Activated CD4-positive, alpha-beta T cell treated with anti-CD3 and anti-CD28 coated beads for 36 hours (primary cell): ENCODE measurements at regions not wholly inside any gene's neighbourhood (a gene's known extent, or its start where the extent isn't known, plus 50 kb on each side); places are given as distances from the start of the nearest gene placed in this dataset.
"Not testable (repeated sequence)": the region's sequence is repeated elsewhere in the genome, so short reads cannot be mapped to it uniquely, and the experiment has no call there.

ENCODE experiments used
- ATAC-seq: fragments of 200-7000 bp; cut with Tn5 transposase; one replicate; pipeline ENCODE4 v1.10.0; 2021; ENCODE audit warnings: mild to moderate bottlenecking, moderate library complexity
- CTCF ChIA-PET: fragments of 350-600 bp; sonication (Branson Sonifier 250); formaldehyde crosslinking; loops from one replicate; lab custom pipeline; 2021; ENCODE audit warnings: antibody characterized with exemption; lab: Charles Lee
- POLR2A ChIA-PET: fragments of 350-600 bp; sonication (Branson Sonifier 250); formaldehyde crosslinking; loops from one replicate; lab custom pipeline; 2021; ENCODE audit warnings: antibody characterized with exemption, inconsistent platforms; lab: Charles Lee
- DNase-seq: peaks from one replicate; pipeline ENCODE4 v3.0.0-alpha.2; 2020
- H3K27ac Mint-ChIP-seq: one replicate; pipeline ENCODE4 v1.8.0; 2021; ENCODE audit warnings: mixed read lengths
- H3K27me3 Mint-ChIP-seq: one replicate; pipeline ENCODE4 v1.8.0; 2021; ENCODE audit warnings: mixed read lengths
- H3K36me3 Mint-ChIP-seq: one replicate; pipeline ENCODE4 v1.8.0; 2021; ENCODE audit warnings: low read depth, mixed read lengths
- H3K4me1 Mint-ChIP-seq: one replicate; pipeline ENCODE4 v1.8.0; 2021; ENCODE audit warnings: mixed read lengths
- H3K4me3 Mint-ChIP-seq: one replicate; pipeline ENCODE4 v1.8.0; 2021; ENCODE audit warnings: mild to moderate bottlenecking, moderate library complexity, mixed read lengths
- H3K9me3 Mint-ChIP-seq: one replicate; pipeline ENCODE4 v1.8.0; 2021; ENCODE audit warnings: low read depth, mixed read lengths
- intact Hi-C, 2 experiments: fragments of 100-400 bp; cut with DNase I in 1 of 2; cut with micrococcal nuclease in 1 of 2; formaldehyde crosslinking; loops; one replicate each; pipeline versions ENCODE4 v1.14.2 to v1.15.1; 2022 to 2024; cut with DNase I, micrococcal nuclease

GRCh38 chr7:64469673-64470072 is 93.2 kb downstream of the ZNF680 start:
- Mint-ChIP-seq H3K36me3 (peaks cover 1% of the 10 kb centered on the region), H3K27me3 (peaks cover 2% of the 10 kb centered on the region), H3K4me1 (no peaks in the 10 kb centered on the region), H3K4me3 (no peak overlapping the region), H3K9me3 (peaks cover 18% of the 10 kb centered on the region), H3K27ac (no peak overlapping the region)
- CTCF ChIA-PET: no interaction called here
- DNase-seq (no peak), ATAC-seq (no peak)
- intact Hi-C loops: no loop called here
- POLR2A ChIA-PET: no interaction called here

DNA sequence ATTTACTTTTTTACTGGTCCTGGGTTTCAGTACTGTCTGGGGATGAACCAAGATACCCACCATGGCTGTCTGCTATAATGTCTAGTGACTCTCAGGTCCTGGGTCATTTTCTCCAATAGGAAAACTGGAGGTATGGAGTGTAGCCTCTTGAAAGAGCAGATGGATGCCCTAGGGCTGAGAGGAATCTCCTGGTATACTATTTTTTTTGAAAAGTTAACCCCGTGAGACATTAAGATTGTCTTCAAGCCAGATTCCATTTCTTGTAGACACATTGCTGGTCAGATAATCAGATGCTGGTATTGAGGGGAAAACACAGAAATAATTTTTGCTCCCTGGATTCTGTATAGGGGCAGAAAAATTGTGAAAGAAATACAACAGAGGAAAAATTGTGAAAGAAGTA is 97.3 kb downstream of the ZNF680 start:
- no peak overlapping the region for H3K27ac Mint-ChIP-seq
- ChIA-PET CTCF (no interaction called here), POLR2A (no interaction called here)
- peaks cover 3% of the 10 kb centered on the region for H3K36me3 Mint-ChIP-seq
- peaks cover 20% of the 10 kb centered on the region for H3K9me3 Mint-ChIP-seq
- no peak overlapping the region for H3K4me3 Mint-ChIP-seq
- peaks cover 5% of the 10 kb centered on the region for H3K27me3 Mint-ChIP-seq
- H3K4me1 Mint-ChIP-seq: no peaks in the 10 kb centered on the region
- intact Hi-C loops: no loop called here
- no peak for DNase-seq
- no peak for ATAC-seq

DNA sequence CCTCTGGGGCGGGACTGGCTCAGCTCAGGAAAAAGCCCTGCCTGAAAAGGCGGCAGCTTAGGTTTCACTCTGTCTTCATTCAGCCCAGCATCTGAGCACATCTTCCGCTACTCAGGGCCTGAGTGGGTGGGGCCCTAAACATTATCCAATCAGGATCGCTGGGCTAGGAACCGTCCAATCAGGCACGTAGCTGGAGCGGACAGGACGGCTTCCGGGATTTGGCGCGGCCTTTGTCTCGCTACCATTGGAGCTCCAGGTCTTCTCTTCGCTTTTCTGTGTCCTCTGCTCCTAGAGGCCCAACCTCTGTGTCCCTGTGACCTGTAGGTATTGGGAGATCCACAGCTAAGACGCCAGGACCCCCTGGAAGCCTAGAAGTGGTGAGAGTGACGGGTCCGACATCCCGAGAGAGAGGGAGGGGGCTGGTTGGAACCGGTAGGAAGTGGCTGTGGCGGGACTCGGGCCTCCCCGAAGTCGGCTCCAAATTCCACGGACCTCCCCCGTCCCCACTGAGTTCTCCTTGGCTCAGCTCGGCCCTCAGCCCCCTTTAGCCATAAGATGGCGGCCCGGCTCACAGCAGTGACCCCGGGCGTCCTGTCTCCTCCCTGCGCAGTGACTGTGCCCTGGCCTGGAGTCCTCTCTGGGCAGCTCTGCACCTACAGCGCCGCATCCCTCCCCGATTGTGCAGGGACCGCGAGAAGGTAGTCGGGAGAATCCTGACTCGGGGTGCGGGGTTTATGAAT is 99.1 kb downstream of the ZNF680 start:
- intact Hi-C loops: no loop called here
- H3K9me3 Mint-ChIP-seq: peaks cover 13% of the 10 kb centered on the region
- H3K27me3 Mint-ChIP-seq: peaks cover 5% of the 10 kb centered on the region
- H3K36me3 Mint-ChIP-seq: peaks cover 3% of the 10 kb centered on the region
- H3K27ac Mint-ChIP-seq: no peak overlapping the region
- POLR2A ChIA-PET: no interaction called here
- CTCF ChIA-PET: interaction anchor here (0.6 kb wide), 1 partner anchor 138 kb away, joined by 4 read pairs; no protein-coding TSS in a partner anchor
- ATAC-seq (peak; percentile 95), DNase-seq (peak; percentile 68)
- no peaks in the 10 kb centered on the region for H3K4me1 Mint-ChIP-seq
- H3K4me3 Mint-ChIP-seq: peak overlapping the region; percentile 54

GRCh38 chr7:64459858-64460257 is 103.0 kb downstream of the ZNF680 start:
- H3K27me3 Mint-ChIP-seq: not testable (repeated sequence)

GRCh38 chr7:64433590-64433989 is 119.8 kb downstream of the ZNF736 start:
- DNase-seq: no peak
- Mint-ChIP-seq H3K36me3 (no peaks in the 10 kb centered on the region), H3K9me3 (peaks cover 14% of the 10 kb centered on the region), H3K4me3 (no peak overlapping the region), H3K4me1 (no peaks in the 10 kb centered on the region), H3K27me3 (no peaks in the 10 kb centered on the region), H3K27ac (no peak overlapping the region)
- ChIA-PET CTCF (no interaction called here), POLR2A (no interaction called here)
- intact Hi-C loops: no loop called here
- no peak for ATAC-seq

More at GRCh38 chr7:64459858-64460257, 103.0 kb downstream of the ZNF680 start:
- H3K4me3 Mint-ChIP-seq, H3K27ac Mint-ChIP-seq, CTCF ChIA-PET, H3K4me1 Mint-ChIP-seq, H3K36me3 Mint-ChIP-seq, H3K9me3 Mint-ChIP-seq, DNase-seq, intact Hi-C loops, POLR2A ChIA-PET, ATAC-seq: not testable (repeated sequence)

DNA sequence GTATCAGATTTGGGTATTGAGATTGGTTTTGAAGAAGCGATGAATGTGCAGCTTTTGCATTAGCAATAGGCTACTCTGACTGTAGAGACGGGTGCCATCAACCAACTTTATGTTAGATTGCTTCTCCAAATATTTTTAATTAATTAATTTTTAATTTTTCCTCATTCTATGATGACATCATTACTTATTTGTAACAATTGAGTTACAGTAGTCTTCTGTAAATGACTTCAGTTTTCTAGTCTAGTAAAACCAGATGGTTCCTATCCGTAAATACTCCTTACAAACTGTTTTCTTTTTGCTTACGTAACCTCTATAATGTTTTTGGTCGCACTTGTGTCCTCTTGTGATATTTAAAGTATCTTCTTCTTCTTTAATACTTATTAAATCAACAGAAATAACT is 118.1 kb downstream of the ZNF736 start:
- no peak for ATAC-seq
- peaks cover 14% of the 10 kb centered on the region for H3K9me3 Mint-ChIP-seq
- H3K36me3 Mint-ChIP-seq: no peaks in the 10 kb centered on the region
- ChIA-PET CTCF (no interaction called here), POLR2A (no interaction called here)
- H3K4me1 Mint-ChIP-seq: no peaks in the 10 kb centered on the region
- intact Hi-C loops: no loop called here
- no peaks in the 10 kb centered on the region for H3K27me3 Mint-ChIP-seq
- H3K4me3 Mint-ChIP-seq: no peak overlapping the region
- DNase-seq: no peak
- H3K27ac Mint-ChIP-seq: no peak overlapping the region

DNA sequence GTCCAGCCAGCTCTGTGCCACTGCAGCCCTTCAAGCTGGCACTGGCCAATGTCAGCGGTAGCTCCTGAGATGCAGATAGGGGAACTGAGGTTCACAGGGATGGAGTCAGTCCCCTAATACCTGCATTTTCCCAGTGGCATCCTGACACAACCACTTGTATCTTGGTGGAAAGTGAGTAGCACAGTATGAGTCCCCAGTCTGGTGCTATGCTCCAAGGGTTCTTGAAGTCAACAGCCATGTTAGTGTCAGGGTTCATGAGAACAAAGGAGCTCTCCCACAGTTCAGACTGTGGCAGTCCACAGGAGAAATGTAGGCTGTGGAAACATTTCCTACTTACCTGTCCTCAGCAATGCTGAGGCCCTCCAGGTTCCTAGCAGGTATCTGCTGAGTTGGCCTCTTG is 115.5 kb downstream of the ZNF736 start:
- ChIA-PET POLR2A (no interaction called here), CTCF (no interaction called here)
- no peak overlapping the region for H3K27ac Mint-ChIP-seq
- intact Hi-C loops: no loop called here
- no peaks in the 10 kb centered on the region for H3K27me3 Mint-ChIP-seq
- H3K9me3 Mint-ChIP-seq: peaks cover 20% of the 10 kb centered on the region
- no peak overlapping the region for H3K4me3 Mint-ChIP-seq
- DNase-seq (no peak), ATAC-seq (no peak)
- no peaks in the 10 kb centered on the region for H3K4me1 Mint-ChIP-seq
- H3K36me3 Mint-ChIP-seq: no peaks in the 10 kb centered on the region

DNA sequence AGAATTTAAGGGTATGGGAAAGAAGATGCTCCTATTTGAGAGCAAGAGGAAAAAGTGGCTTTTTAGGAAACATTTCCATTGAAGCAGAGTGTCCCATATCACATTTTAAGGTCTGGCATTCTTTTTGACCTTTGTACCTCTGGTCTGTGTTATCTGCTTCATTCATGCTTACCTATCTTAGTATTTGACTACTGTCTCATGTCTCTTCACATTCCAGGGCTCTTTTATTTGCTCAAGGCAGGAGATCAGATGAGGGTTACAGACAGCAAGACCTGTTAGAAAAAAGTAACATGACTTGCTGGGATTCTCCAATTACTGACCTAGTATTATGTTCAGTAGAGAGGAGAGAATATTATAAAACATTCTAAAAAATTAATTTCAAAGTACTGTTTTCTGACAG is 111.7 kb downstream of the ZNF736 start:
- H3K36me3 Mint-ChIP-seq, ATAC-seq, H3K27ac Mint-ChIP-seq, H3K27me3 Mint-ChIP-seq, H3K4me1 Mint-ChIP-seq, POLR2A ChIA-PET, intact Hi-C loops, H3K4me3 Mint-ChIP-seq, DNase-seq: not testable (repeated sequence)
- H3K9me3 Mint-ChIP-seq: peaks cover 24% of the 10 kb centered on the region
- CTCF ChIA-PET: interaction anchor here (1.3 kb wide), 1 partner anchor 13 kb away, joined by 3 read pairs; no protein-coding TSS in a partner anchor

DNA sequence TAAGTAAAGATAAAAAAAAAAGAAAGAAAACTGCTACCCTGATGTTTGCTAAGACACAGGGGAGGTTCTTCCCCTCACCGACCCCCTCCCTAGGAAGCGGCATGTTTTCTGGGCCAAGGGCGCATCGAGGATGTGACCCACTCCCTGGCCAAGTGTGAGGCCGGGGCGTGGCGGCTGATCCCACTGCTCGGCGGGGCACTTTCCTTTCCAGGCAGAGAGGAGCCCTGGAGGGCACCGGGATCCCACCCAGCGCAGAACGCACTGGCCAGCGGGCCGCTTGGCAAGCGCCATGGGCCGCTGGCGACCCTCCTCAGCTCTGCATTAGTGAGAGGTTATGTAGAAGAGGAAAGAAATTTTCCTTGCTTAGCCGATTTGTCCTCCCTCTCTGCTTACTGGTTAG is 93.4 kb downstream of the ZNF736 start:
- H3K36me3 Mint-ChIP-seq: no peaks in the 10 kb centered on the region
- H3K27me3 Mint-ChIP-seq: no peaks in the 10 kb centered on the region
- DNase-seq (no peak), ATAC-seq (no peak)
- H3K27ac Mint-ChIP-seq: no peak overlapping the region
- no peak overlapping the region for H3K4me3 Mint-ChIP-seq
- CTCF ChIA-PET: no interaction called here
- POLR2A ChIA-PET: no interaction called here
- peaks cover 18% of the 10 kb centered on the region for H3K9me3 Mint-ChIP-seq
- intact Hi-C loops: no loop called here
- no peaks in the 10 kb centered on the region for H3K4me1 Mint-ChIP-seq
